ENCODE measurements at regions not wholly inside any gene's neighbourhood (a gene's known extent, or its start where the extent isn't known, plus 50 kb on each side); places are given as distances from the start of the nearest gene placed in this dataset.

GRCh38 chr1:221230605-221231004, 351.4 kb downstream of the HLX start:
- TF ChIP-seq CTCF (IDR thresholded peaks at IDR 0.05) (no peak), EZH2 (IDR thresholded peaks at IDR 0.05; ENCODE audit: borderline replicate concordance, insufficient read depth, low read depth, low read length, poor library complexity, severe bottlenecking) (no peak)

All from B cell (primary cell).